ENCODE measurements at regions not wholly inside any gene's neighbourhood (a gene's known extent, or its start where the extent isn't known, plus 50 kb on each side); places are given as distances from the start of the nearest gene placed in this dataset.

DNA sequence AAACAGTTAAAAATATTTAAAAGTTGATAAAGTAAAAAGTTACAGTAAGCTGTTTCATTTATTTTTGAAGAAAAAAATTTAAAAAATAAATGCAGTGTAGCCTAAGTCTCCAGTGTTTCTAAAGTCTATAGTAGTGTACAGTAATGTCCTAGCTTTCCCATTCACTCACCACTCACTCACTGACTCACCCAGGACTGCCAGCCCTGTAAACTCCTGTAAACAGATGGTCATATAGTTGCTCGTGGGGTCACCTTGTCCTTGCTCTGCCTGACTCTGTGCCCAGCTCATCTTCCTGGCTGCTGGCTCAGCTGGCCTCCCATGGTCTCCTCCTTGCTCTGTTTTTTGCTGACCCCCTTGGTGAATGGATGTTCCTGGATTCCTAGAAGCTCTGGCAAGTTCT, 180.3 kb downstream of the VAPA start:
- Histone ChIP-seq H3K36me3 (ENCODE audit: control insufficient read depth, insufficient read depth, low read length) (no peaks in the 10 kb centered on the region), H4K8ac (ENCODE audit: low read depth in 2 of 2, low read length in 2 of 2) (no peak overlapping the region), H3K4me1 (ENCODE audit: control insufficient read depth, insufficient read depth, low read length) (peaks cover 5% of the 10 kb centered on the region; the same call in 1 of the 2 replicates), H3K4ac (ENCODE audit: low read depth, low read length) (no peak overlapping the region), H3K27ac (ENCODE audit: insufficient read depth, low read length) (peak overlapping the region; percentile 2; the same call in 1 of the 2 replicates), H3K18ac (ENCODE audit: low read depth, low read length) (no peak overlapping the region; the same call in 1 of the 2 replicates), H3K9ac (ENCODE audit: low read depth, low read length) (no peak overlapping the region), H2BK5ac (ENCODE audit: low read depth, low read length, poor library complexity, severe bottlenecking) (no peak overlapping the region), H2BK15ac (ENCODE audit: low read depth, low read length) (no peak overlapping the region), H4K91ac (ENCODE audit: insufficient read depth, low read depth, low read length) (no peak overlapping the region), H2BK20ac (ENCODE audit: low read depth, low read length) (no peak overlapping the region), H4K20me1 (ENCODE audit: insufficient read depth, low read length) (no peaks in the 10 kb centered on the region), H2BK120ac (ENCODE audit: low read depth, low read length) (no peak overlapping the region), H2AK9ac (replicated peaks; ENCODE audit: low read depth, low read length, poor library complexity) (no peak overlapping the region), H3K56ac (ENCODE audit: extremely low read depth, insufficient read depth, low read length) (no peak overlapping the region), H2AFZ (replicated peaks; ENCODE audit: low read length, poor library complexity) (no peak overlapping the region), H3K23ac (ENCODE audit: low read depth, low read length) (no peak overlapping the region), H3K4me3 (ENCODE audit: insufficient read depth, low read depth, low read length) (no peak overlapping the region), H2AK5ac (ENCODE audit: low read depth, low read length) (no peak overlapping the region), H3K79me1 (ENCODE audit: low read depth in 1 of 2, low read length in 2 of 2) (no peaks in the 10 kb centered on the region), H3K9me1 (ENCODE audit: insufficient read depth, low read length) (no peaks in the 10 kb centered on the region; the same call in 1 of the 2 replicates), H3K4me2 (ENCODE audit: low read depth, low read length) (no peak overlapping the region), H4K5ac (ENCODE audit: low read depth, low read length) (no peak overlapping the region), H3K9me3 (ENCODE audit: control insufficient read depth, insufficient read depth, low read length) (no peaks in the 10 kb centered on the region), H3K27me3 (ENCODE audit: control insufficient read depth, insufficient read depth, low read length) (peaks cover 2% of the 10 kb centered on the region), H3K14ac (replicated peaks; ENCODE audit: low read depth, low read length) (no peak overlapping the region)
- dilution Hi-C loops (cut with HindIII; ENCODE audit: low sequenced_read_pairs, unreplicated experiment): no loop called here
- DNase-seq: peak; percentile 72
- ChIA-PET CTCF (interaction anchor here (1.0 kb wide), 1 partner anchor 13 kb away, joined by 3 read pairs; no protein-coding TSS in a partner anchor), POLR2A (ENCODE audit: unreplicated experiment) (no interaction called here)
- ATAC-seq (ENCODE audit: low read depth): peak; percentile 98
- in situ Hi-C loops (cut with MboI; ENCODE audit: low sequenced_read_pairs): no loop called here
- WGBS, 2 experiments (ENCODE audit: extremely low coverage in 2 of 2, insufficient read length in 1 of 2): 0% methylated on average over 1 of the region's 1 CpG; no CpG with 5 or more reads in 1 of the 2 experiments
- no TSS peak for BruUV-seq (replicated peaks)
- no peak for TF ChIP-seq MAZ (IDR thresholded peaks at IDR 0.05; ENCODE audit: borderline replicate concordance, low read depth, low read length)
- no peak for TF ChIP-seq NFE2L2 (IDR thresholded peaks at IDR 0.05; ENCODE audit: low read depth, low read length)
- TF ChIP-seq SMC3 (IDR thresholded peaks at IDR 0.05; ENCODE audit: low read depth, low read length): peak; percentile 11; the same call in 1 of the 2 replicates
- TF ChIP-seq FOS (IDR thresholded peaks at IDR 0.05; ENCODE audit: low read depth, low read length): 0 out of 2 replicates have a peak, but pooled peaks have one; percentile 41
- TF ChIP-seq BHLHE40 (IDR thresholded peaks at IDR 0.05; ENCODE audit: low read depth, low read length): no peak
- no peak for TF ChIP-seq CTCF (conservative IDR thresholded peaks at IDR 0.05; ENCODE audit: low read depth, low read length)
- TF ChIP-seq CEBPB (IDR thresholded peaks at IDR 0.05; ENCODE audit: low read depth, low read length): no peak
- no peak for TF ChIP-seq RFX5 (IDR thresholded peaks at IDR 0.05; ENCODE audit: low read depth, low read length)
- intact Hi-C loops (cut with micrococcal nuclease): no loop called here

All from IMR-90 (cell line).